ENCODE measurements at regions not wholly inside any gene's neighbourhood (a gene's known extent, or its start where the extent isn't known, plus 50 kb on each side); places are given as distances from the start of the nearest gene placed in this dataset.

DNA sequence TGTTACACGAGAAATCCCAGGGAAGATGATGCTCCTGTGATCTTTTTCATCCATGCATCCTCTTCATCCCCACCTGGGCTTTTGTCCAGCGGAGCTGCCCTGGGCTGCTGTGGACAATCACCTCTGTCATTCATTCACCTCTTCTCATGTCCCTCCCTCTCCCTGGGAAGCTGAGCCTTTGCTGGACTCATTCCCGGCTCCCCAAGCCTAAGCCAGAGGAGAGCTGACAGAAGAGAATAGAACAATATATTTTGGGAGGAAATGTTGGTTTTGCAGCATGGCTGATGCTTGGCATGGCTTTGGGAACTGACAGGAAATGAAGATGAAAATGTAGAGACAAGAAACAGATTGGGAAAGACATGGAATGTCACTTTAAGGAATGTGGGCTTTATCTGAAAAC, 177.4 kb downstream of the DICER1 start:
- ATAC-seq (no peak), DNase-seq (no peak)
- Histone ChIP-seq H3K4me3 (no peak overlapping the region), H3K36me3 (ENCODE audit: low read depth) (no peaks in the 10 kb centered on the region), H3K4me1 (ENCODE audit: low read depth) (no peaks in the 10 kb centered on the region), H3K9me3 (no peaks in the 10 kb centered on the region)
- TF ChIP-seq CTCF (IDR thresholded peaks at IDR 0.05), result no peak
- intact Hi-C loops (cut with DNase I, micrococcal nuclease), result no loop called here

DNA sequence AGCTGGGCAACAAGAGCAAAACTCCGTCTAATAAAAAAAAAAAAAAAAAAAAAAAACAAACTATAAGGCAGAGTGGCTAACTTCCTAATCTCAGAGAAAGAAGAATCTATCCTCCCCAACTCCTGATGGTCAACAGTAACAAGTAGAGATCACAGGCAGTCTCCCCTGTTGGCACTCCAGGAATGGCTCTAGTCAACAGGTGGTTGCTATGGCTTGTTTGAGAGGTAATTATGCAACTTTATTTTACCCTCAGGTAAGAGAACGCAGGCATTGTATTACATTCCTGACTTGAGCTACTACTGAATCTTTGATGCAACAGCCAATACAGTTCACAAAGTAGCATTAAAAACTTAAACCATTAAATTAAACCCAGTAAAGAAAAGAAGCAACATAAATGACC, 180.3 kb downstream of the DICER1 start:
- no peak for ATAC-seq

DNA sequence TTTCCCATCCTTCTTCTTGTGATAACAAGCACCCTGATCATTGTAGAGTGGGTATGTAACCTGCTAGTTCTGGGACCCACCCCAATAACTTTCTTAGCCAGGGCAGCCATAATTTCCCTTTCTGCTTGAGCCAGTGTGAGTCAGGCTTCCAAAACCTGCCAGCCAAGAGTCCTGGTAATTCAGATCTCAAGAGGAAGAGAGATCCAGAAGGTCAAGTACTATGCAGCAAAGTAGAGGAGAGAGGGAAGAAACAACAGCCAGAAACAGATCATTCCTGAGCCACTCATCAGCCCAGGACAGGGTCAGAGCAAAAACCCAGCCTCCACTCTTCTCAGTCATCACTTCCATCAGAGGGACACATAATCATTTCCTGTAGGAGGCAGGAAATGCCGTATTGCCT, 182.0 kb downstream of the DICER1 start:
- Histone ChIP-seq H3K36me3 (ENCODE audit: low read depth) (no peaks in the 10 kb centered on the region), H3K4me1 (ENCODE audit: low read depth) (no peaks in the 10 kb centered on the region), H3K4me3 (no peak overlapping the region), H3K9me3 (no peaks in the 10 kb centered on the region)
- intact Hi-C loops (cut with DNase I, micrococcal nuclease), result no loop called here
- ATAC-seq, result no peak
- no peak for TF ChIP-seq CTCF (IDR thresholded peaks at IDR 0.05)
- no peak for DNase-seq

More for the DNA sequence above, 180.3 kb downstream of the DICER1 start:
- Histone ChIP-seq H3K4me3 (no peak overlapping the region), H3K4me1 (ENCODE audit: low read depth) (no peaks in the 10 kb centered on the region), H3K9me3 (no peaks in the 10 kb centered on the region), H3K36me3 (ENCODE audit: low read depth) (no peaks in the 10 kb centered on the region)
- no peak for TF ChIP-seq CTCF (IDR thresholded peaks at IDR 0.05)
- intact Hi-C loops (cut with DNase I, micrococcal nuclease), result no loop called here
- DNase-seq, result no peak

DNA sequence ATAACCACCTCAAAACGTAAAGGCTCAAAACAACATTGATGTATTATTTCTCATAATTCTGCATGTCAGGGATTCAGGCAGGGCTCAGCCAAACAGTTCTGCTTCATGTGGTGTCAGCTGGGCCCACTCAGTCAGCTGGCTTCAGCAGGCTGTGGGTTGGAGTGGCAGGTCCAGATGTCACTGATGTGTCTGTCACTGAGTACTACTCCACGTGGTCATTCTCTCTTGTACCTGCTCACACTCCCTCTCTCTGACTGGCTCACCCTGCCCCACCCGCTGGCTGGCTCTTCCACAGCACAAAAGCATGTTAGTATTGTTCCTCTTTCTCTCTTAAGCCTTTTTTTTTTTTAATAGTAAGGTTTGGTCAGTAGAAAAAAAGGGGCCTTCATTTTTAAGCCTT, 182.4 kb downstream of the DICER1 start:
- intact Hi-C loops (cut with DNase I, micrococcal nuclease), result no loop called here
- H3K4me1 ChIP-seq (ENCODE audit: low read depth), result no peaks in the 10 kb centered on the region
- ATAC-seq (no peak), DNase-seq (no peak)
- no peaks in the 10 kb centered on the region for H3K9me3 ChIP-seq
- H3K36me3 ChIP-seq (ENCODE audit: low read depth), result no peaks in the 10 kb centered on the region
- TF ChIP-seq CTCF (IDR thresholded peaks at IDR 0.05), result no peak
- no peak overlapping the region for H3K4me3 ChIP-seq

GRCh38 chr14:94974422-94974821, 182.9 kb downstream of the DICER1 start:
- no peak for TF ChIP-seq CTCF (IDR thresholded peaks at IDR 0.05)
- Histone ChIP-seq H3K4me1 (ENCODE audit: low read depth) (no peaks in the 10 kb centered on the region), H3K9me3 (no peaks in the 10 kb centered on the region), H3K4me3 (no peak overlapping the region), H3K36me3 (ENCODE audit: low read depth) (no peaks in the 10 kb centered on the region)
- intact Hi-C loops (cut with DNase I, micrococcal nuclease), result no loop called here
- no peak for DNase-seq
- ATAC-seq, result no peak

GRCh38 chr14:94971750-94972149, 185.6 kb downstream of the DICER1 start:
- peak; percentile 17 for ATAC-seq
- H3K4me3 ChIP-seq, result no peak overlapping the region
- intact Hi-C loops (cut with DNase I, micrococcal nuclease), result no loop called here

More at GRCh38 chr14:94971750-94972149, 185.6 kb downstream of the DICER1 start:
- H3K4me1 ChIP-seq (ENCODE audit: low read depth), result no peaks in the 10 kb centered on the region
- no peak for TF ChIP-seq CTCF (IDR thresholded peaks at IDR 0.05)
- no peaks in the 10 kb centered on the region for H3K9me3 ChIP-seq
- DNase-seq, result peak in 1 of 3 donors; percentile 29
- H3K36me3 ChIP-seq (ENCODE audit: low read depth), result no peaks in the 10 kb centered on the region
